GM12865 (cell line): ENCODE measurements at regions not wholly inside any gene's neighbourhood (a gene's known extent, or its start where the extent isn't known, plus 50 kb on each side); places are given as distances from the start of the nearest gene placed in this dataset.

Source experiments
- DNase-seq: peaks from one replicate; pipeline ENCODE4 v3.0.0; 2010; ENCODE audit warnings: low read depth
- H3K4me3 ChIP-seq: 2 replicates; pipeline ENCODE4 v1.5.1; 2011; ENCODE audit warnings: mild to moderate bottlenecking, low read depth, low read length, control low read depth
- CTCF ChIP-seq: IDR thresholded peaks from 2 replicates; pipeline ENCODE4 v1.5.1; 2011; ENCODE audit warnings: low read length, control low read depth, low read depth, inconsistent platforms; ENCODE audit not compliant: insufficient read depth; ENCODE audit errors: missing control alignments

GRCh38 chr18:78362198-78362597 is 617.4 kb upstream of the SALL3 start:
- no peak overlapping the region for H3K4me3 ChIP-seq
- no peak for TF ChIP-seq CTCF
- DNase-seq: no peak

DNA sequence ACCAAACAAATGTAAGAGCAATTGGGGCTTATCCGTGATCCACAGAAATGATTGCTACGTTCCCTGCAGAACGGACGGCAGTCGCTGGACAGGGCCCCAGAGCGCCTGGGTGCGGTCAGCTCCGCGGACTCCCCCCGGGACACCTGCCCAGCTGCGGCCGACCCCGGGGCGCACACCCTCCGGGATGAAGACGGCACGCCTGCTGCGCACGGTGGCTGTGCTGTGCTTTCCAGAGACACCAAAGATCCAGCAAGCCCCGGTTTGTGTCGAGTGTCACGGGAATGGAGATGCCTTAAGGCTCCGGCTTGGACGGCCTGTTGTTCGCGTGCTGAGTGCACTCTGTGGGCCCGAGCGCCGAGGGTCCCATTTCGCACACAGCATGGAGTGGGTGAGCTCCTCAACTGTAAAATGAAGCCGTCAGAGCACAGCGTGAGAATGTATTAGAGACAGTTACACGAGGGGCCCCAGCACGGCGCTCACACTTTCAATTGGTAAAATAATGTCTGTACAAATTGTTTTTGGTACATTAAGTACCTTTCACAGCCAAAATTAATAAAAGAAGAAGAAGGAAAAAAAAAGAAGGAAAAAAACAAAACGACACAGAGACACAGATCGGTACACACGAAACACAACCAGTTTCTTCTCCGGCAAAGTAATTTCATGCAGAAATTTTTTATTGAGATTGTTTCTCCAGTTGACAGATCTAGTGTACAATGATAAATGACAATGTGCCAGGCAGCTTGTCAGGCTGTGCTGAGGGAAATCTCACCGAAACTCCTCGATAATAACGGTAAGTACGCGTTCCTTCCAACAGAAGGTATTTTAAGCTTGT is 615.8 kb upstream of the SALL3 start:
- no peak overlapping the region for H3K4me3 ChIP-seq
- TF ChIP-seq CTCF: no peak
- DNase-seq: no peak

- no peak for TF ChIP-seq CTCF
- H3K4me3 ChIP-seq: no peak overlapping the region
- DNase-seq: no peak
Observed at GRCh38 chr18:78364388-78364960, 615.1 kb upstream of the SALL3 start.

GRCh38 chr18:78367996-78368395 is 611.6 kb upstream of the SALL3 start:
- TF ChIP-seq CTCF: no peak
- H3K4me3 ChIP-seq: no peak overlapping the region
- DNase-seq: no peak

DNA sequence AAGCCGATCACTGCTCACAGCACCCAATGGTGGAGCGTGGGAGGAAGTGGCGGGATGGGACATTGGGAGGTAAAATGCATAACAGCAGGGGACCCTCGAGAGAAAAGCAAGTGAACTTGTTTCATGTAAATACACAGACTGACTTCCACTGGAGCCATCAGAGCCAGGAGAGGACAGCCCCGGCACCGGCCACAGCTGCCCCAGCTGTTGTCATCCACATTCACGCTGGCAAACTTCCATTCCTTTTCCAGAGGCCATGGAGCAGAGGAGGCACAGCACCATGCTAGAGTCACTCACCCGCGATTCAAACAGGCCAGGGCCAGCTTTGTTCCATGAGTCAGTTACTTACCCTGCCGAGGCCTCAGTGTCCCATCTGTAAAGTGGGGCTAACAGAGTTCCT is 610.9 kb upstream of the SALL3 start:
- TF ChIP-seq CTCF: no peak
- H3K4me3 ChIP-seq: no peak overlapping the region
- no peak for DNase-seq

DNA sequence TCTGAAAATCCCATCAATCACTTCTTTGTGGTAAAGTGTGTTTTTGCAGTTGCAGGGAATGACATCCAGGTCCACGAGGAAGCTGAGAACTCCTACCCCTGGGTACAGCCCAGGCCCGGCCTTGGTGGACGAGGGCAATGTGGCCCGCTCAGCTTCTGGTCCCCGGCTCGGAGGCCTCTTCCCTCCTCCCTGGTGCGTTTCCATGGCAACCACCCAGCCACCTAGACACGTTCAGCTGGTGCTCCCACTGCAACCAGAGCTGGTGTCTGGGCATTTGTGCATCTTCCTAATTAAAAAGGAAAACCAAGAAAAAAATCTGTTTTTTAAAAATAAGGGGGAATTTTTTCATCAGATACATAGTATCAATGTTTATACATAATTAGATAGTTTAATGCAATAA is 603.6 kb upstream of the SALL3 start:
- no peak for TF ChIP-seq CTCF
- H3K4me3 ChIP-seq: no peak overlapping the region
- DNase-seq: no peak
